HG02885 (cell line): ENCODE measurements at regions not wholly inside any gene's neighbourhood (a gene's known extent, or its start where the extent isn't known, plus 50 kb on each side); places are given as distances from the start of the nearest gene placed in this dataset.
A peak's percentile ranks its signal among the peaks of the same experiment; 100 is the strongest.

Experiments
- ATAC-seq: cut with Tn5 transposase; IDR thresholded peaks from one replicate; pipeline ENCODE4 v1.9.1; 2021; ENCODE audit warnings: mild to moderate bottlenecking; ENCODE audit not compliant: unreplicated experiment, poor library complexity

DNA sequence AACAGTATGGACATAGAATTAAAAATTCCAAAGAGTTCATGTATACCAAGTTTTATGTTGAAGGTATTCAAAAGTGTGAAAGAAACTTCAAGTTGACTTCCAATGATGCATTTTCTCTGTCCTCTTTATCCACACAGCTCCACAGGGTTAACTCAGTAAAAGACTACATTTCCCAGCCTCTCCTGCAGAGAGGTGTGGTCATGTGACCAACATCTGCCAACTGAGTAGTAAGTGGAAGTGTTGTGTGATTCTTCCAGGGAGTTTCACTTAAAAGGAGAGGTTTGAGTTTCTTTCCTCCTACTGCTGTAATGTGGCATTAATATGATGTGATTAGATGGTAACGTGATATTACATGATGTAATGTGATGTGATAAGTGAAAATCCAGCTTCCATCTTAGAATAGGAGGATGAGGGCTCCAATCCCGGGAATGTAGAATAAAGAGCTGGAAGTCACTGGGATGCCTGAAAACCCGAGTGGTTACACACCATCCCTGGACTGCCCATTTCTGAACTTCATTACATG lies 280.6 kb downstream of the ARRDC4 start:
- ATAC-seq, result no peak

DNA sequence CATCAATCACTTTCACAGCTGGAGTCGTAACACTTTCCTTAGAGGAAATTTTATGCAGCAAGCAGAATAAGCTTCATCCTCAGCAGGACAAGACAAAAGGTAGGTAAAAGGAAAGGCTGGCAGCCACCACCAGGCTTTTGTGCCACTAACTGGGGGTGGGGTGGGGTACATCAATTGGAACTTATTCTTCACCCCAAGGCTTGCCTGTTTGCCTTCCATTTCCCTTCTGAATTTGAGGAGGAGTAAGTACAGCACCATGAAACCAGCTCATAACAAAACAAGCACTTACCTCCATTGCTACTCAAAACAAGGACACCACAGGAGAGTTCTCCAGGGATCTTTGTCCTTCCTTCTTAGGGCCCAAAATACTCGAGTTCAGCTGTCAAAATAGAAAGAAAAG lies 296.8 kb downstream of the ARRDC4 start:
- ATAC-seq, result no peak

DNA sequence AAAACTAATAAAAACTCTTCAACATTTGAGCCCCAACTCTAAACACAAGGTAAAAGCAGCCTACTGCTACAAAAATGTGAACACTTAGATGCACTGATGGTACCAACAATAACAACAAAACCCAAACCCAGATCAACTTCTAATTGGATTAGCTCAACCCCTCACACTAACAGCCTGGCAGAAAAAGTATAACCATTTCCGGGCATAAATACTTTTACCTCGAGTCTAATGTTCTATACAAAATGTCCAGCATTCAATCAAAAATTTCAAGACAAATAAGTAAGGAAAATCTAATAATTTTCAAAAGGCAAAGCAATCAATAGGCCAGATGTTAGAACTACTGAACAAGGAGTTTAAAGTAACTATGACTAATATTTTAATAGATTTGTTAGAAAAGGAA lies 303.3 kb downstream of the ARRDC4 start:
- ATAC-seq, result no peak

DNA sequence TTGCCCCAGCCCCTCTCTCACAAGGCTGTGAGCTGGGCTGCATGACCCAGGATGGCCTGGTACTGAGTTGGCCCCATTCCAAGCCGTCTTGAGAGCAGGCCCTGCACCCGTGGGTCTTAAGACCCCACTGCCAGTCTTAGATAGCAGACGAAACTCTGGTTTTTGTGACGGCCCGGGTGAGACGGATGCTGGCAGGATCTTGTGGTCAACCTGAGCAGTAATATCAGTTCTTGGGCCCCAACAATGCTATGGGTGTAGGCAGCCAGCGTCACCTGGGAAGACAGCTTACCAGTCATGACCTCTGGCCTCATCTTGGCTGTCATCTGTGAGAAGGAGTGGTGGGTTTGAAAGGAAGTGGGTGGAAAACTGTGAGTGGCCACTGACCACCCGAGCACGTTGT lies 305.8 kb downstream of the ARRDC4 start:
- ATAC-seq, result no peak

DNA sequence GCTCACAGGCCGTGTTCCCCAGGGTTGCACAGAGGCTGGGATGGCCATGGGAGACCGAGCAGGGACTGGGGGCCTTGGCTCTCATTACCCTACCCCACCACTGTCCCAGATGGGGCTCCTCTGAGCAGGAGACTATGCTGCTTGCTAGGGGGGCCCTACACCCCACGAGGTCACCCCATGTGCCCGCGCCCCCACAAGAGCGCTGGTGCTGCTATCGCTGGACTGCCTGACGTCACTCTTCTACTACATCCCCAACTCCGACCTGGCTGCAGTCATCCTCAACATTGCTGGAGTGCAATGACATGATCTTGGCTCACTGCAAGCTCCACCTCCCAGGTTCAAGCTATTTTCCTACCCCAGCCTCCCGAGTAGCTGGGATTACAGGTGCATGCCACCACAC lies 307.7 kb downstream of the ARRDC4 start:
- ATAC-seq, result no peak

DNA sequence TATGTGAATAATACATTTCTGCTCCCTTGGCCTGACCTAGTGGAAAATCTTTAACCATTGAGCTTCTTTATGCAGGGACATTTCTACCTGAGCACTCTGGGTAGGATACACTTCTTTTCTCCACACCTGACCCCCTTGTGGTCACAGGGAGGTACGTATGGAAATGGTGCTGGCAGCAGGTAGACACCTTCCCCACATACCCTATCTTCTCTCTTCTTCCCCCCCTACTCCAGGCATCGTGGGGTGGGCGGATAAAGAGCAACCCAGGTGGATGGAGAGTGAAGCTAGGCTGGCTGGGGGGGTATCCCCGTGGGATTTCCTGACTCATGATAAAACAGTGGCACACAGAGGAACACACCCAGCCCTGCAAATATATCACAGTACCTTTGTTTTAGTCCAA lies 312.1 kb downstream of the ARRDC4 start:
- no peak for ATAC-seq

DNA sequence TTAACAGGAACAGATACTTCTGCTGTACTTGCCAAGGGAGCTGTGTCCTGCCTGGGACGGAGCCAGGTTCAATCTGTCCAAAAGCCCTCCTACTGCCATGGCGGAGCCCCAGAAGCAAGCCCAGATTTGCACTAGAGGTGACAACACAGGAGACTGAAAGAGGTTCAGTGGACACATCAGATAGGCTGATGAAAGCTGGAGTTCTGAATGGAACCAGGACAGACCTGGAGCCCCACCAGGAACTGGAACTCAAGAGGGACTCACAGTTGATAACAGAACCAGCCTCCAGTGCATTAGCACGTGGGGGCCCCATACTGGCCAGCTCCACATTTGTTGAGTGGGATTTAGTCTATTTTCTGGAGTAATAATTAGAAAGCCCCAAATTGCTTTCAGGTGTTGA lies 315.5 kb downstream of the ARRDC4 start:
- no peak for ATAC-seq

DNA sequence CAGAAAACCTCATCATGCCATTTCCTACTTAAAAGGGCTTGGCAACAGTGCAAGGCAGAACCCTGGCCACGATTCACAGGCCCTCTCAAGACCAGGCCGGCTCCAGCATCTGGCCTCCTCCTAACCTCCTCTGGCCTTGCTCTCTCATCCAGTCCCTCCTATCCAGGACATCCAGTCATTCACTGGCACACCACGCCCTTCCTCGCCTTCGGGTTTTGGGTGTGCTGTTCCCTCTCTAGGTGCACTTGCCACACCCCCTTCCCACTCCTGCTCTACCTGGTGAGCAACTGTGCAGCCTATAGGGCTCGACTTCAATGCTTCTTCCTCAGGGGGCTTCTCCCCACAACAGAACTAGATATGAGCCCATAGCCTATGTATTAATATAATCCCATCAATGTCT lies 317.1 kb downstream of the ARRDC4 start:
- ATAC-seq, result no peak

DNA sequence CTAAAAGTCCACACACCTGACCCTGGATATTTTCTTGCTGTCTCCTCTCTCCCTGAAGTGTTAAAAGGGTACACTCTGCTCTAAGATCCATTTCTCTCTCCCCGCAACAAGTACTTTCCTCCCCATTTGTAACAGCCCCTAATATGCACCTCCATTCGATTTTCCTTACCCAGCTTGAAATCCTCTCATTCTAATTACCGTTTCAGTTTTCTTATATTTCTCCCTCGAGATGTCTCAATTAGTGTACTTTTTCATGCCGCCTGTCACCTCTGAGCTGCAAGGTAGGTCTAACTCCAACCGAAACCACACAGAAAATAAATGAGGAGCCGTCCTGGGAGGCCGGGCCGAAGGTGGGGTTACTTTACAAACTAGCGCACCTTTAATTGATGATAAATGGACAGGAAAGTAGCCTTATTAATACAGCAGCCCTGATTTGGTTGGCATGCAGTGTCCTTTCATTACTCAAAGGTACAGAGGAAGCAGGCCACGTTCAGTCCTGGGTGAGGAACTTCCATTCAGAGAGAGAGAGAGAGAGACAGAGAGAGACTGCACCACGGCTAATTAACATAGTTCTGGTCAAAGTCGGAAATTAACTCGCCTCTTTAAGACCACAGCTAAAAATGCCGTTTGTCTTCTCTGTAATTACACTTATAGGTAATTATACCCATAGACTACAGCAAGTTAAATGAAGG lies 319.9 kb downstream of the ARRDC4 start:
- ATAC-seq, result no peak

DNA sequence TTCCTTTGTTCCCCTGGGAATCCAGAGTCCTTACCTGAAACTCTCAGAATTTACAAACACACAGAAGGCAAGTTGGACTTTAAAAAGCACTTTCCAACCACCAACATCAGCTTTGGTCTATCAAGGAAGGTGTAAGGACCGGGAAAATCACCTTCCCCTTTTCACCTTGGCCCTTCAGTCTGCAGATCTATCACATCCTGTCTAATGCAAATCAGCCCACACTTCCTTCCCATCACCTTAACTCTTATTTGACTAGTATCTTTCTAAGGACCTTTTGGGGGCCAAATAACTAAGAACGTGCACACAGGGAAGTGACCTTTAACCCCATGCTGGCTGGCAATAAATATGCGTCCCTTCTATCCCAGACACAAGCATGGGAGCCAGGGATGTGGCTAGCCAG lies 320.6 kb downstream of the ARRDC4 start:
- ATAC-seq, result no peak

DNA sequence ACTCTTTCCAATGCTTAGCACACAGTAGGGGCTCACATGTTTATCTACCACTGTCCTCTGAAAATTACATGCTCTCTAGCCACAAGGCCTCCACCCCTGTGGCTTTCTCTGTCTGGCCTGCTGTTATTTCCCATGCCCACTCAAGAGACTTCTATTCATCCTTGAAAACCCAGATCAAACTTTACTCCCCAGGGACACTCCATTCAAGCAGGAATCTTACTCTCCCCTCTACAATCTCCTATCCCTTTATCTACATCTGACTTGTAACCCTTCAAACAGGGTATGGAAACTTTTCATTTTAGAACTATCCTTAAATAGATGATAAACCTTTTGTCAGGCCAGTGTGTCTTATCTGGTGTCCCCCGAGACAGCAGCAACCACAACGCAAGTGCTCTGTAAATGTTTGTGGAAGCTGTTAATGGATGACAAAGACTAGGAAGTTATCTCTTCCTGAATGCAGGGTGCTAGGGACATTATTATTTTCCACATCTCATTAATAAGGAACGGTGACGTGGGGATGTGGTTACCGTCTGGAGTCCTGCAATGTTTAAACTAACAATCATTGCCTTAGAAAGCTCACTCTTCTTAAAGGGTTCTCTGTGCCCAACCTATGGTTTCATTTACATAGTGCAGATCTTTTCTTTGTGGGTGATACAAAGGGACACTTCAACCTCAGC lies 322.3 kb downstream of the ARRDC4 start:
- no peak for ATAC-seq

DNA sequence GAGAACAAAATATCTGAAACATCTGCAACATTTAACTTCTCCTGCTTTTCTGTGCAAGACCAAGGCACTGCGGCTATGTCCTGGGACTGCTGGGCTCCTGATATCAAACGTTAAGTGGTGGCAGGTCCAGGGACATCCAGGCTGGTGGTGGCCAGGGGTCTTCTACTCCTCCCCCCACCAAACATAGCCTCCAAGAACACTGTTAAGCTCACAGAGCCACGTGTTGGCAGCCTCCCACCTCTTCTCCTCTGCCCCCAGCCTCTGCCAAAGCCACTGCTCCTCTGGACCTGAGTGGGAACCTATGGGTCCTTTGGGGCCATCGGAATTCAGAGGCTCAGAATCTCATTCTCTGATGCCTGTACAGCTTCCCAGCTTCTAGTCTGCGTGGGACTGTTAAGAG lies 325.7 kb downstream of the ARRDC4 start:
- ATAC-seq, result no peak

DNA sequence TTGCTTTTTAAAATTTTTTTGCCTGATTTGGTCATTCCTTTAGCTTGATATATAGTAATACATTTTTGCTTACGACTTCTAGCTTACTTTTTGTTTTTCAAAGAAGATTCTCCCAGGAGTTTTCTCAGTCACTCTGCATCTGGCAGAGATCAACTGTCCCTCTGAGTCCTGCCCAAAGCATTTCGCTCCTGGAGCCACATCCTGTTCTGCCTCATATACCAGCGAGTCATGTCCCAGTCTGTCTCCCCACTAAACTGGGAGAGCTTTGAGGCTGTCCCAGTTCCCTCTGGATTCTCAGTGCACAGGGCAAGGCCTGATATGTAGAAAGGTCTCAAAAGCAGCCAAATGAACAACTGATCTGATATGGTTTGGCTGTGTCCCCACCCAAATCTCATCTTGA lies 326.3 kb downstream of the ARRDC4 start:
- ATAC-seq, result no peak

DNA sequence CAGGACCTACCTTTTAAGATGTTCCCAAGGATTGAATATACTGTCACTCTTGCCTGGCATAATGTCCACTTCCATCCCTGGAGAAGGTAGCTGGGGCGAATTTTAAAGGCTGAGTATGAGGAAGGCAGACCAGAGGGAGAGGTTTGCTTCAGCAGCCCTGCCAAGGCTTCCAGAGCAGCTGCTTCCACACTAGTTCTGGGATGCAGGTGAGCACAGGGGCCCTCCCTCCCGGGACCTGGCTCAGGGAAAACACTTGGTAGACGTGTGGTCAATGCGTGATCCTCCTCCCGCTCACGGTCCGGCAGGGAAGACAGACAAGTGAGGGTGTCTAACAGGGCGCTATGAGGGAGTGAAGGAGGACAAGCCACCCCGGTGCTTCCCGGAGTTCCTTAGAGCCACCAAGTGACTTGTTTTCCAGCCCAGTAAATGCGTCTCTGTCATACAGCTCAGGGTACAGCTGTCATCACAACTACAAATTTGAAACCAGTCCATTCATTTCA lies 327.6 kb downstream of the ARRDC4 start:
- ATAC-seq, result no peak

DNA sequence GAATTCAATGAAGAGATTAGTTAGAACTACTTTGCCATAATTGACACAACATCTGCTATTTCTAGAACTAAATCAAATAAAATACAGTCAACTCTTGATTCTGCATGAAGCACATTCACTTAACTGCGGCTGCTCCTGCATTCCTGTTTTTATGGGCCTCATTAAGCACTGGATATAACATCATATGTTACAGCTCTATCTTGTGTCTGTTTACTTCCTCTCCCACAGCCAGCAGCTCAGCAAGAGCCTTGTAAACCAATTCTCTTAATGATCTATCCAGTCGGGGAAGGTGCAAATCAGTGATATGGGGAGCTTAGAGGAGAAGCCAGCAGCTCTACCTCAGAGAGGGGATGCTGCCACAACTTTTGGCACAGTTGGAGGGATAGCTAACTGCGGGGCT lies 329.2 kb downstream of the ARRDC4 start:
- ATAC-seq, result no peak

DNA sequence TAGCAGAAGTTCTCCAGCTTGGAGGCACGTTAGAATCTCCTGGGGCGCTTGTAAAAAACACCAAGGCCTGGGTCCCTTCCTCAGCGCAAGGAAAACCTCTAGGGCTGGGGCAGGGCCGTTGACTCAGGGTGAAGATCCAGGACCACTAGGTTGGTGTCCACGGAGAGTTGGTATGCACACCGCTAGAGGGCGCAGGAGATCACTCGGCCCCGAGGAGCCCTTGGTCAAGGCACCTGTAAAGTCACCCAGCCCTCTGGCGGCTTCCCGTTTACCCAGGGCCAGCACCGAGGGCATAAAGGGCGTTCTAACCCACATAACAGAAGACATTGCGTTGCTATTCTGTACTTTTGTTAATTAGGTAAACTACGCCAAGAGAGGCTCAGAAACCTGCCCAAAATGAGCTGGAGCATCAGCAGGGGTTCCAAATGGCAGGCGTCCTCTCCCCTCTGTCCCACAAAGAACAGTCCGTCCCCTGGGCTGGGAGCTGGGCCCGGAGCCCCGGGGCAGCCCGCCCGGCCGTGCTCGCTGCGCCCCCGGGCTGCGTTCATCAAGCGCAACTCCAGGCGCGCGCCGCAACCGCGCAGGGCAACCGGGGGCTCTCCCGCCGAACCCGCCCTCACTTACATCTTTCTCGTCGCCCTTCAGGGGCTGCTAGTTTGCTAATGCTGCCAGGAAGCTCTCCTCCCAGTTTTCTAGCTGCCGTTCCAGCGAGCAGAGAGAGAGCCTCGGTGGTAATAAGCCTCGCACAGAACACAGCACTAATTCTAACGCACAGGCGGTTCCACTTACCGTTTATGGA lies 332.1 kb downstream of the ARRDC4 start:
- ATAC-seq, result peak; percentile 75

DNA sequence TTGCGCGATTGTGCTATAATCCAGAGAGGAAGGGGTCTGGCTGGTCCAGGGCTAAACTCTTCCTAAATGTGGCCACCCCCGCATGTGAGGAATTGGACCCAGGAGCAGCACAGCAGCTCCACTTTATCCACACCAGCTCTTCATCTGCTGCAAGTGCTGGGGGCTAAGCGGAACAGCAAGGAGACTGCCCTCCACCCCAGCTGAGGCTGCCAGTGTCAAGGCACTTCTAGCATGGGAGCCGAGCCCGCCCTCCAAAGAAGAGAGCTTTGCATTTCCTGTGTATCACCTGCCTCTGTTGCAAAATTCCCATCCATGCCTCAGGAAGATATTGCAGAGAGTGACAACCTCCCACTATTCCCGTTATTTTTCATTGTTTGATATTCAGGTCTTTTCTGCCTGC lies 333.6 kb downstream of the ARRDC4 start:
- no peak for ATAC-seq

DNA sequence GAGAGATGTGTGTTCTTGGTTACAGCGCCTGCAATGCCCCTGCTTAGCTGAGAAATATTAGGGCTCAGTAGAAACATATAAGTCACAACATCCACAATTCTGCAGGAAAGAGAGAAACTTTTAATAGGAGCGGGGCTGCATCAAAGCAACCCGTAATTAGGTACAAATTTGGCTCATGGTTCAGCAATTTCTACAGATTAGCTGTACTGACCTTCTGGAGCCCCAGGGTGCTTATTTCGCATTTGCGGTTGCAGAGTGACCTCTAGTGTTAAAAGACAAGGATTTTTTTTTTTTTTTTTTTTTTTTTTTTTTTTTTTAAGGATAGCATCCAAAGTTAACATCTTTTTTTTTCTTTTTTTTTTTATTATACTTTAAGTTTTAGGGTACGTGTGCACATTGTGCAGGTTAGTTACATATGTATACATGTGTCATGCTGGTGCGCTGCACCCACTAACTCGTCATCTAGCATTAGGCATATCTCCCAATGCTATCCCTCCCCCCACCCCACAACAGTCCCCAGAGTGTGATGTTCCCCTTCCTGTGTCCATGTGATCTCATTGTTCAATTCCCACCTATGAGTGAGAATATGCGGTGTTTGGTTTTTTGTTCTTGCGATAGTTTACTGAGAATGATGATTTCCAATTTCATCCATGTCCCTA lies 334.7 kb downstream of the ARRDC4 start:
- peak; percentile 55 for ATAC-seq

DNA sequence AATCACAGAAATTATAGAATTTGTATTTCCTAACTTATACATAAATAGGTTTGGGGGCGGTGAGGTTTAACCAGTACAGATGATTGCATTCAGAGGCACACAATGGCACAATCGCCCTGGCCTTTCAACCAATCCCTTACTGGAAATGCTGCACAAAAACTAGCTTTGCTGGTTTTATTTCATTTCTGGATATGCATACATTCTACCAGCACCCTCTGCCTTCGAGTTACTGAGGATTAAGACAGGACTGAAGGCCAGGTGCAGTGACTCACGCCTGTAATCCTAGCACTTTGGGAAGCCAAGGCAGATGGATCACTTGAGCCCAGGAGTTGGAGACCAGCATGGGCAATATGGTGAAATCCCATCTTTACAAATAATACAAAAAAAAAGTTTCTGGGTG lies 336.1 kb downstream of the ARRDC4 start:
- no peak for ATAC-seq

DNA sequence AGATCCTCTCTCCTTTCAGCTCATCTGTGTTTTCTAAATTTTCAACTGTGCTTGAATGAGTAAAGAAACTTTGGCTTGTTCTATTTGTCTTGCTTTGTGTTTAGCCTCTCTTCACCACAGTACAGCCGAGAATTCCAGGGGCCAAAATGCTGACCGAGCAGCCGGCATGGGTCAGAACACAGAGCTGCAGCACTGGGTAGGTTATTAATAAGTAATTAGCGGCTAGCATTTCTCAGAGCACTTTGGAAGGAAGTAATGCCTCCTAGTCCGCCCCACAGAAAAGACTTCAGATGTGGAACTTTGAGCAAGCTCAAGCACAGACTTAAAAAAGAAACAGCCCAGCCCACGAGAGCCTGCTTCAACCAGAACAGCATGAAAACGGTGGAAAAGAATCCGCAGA lies 343.9 kb downstream of the ARRDC4 start:
- ATAC-seq, result no peak

DNA sequence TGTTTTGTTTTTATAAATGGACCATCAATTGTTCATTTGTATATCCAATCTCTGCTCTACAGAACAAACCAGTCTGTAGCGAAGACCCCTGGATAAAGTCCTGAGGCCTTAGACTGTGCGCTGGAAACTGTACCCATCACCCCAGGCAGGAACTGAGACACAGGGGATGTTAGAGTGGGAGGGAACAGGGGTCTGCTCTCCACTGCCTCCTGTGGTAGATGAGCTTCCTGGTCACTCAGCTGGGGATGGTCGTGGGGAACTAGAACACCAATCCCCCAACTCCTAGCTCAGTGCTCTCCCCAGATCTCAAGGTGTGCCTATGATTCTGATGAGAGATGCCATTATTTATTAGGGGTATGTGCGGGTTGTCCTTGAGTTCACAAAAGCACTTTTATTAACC lies 340.2 kb upstream of the IGF1R start:
- no peak for ATAC-seq
